ENCODE measurements at regions not wholly inside any gene's neighbourhood (a gene's known extent, or its start where the extent isn't known, plus 50 kb on each side); places are given as distances from the start of the nearest gene placed in this dataset.

GRCh38 chr20:56760610-56761009, 131.5 kb downstream of the TFAP2C start:
- no peak for TF ChIP-seq POLR2AphosphoS5 (IDR thresholded peaks at IDR 0.05)
- no peak for TF ChIP-seq POLR2A (IDR thresholded peaks at IDR 0.05; ENCODE audit: low read depth)
- no peak for TF ChIP-seq CTCF (IDR thresholded peaks at IDR 0.05)

All from esophagus muscularis mucosa (tissue), 3 donors.